ENCODE measurements at regions not wholly inside any gene's neighbourhood (a gene's known extent, or its start where the extent isn't known, plus 50 kb on each side); places are given as distances from the start of the nearest gene placed in this dataset.
"Not testable (repeated sequence)": the region's sequence is repeated elsewhere in the genome, so short reads cannot be mapped to it uniquely, and the experiment has no call there.

GRCh38 chr20:39751557-39752137 lies 789.5 kb downstream of the DHX35 start:
- DNase-seq (ENCODE audit: extremely low read depth in 1 of 2, low read depth in 1 of 2): no peak

GRCh38 chr20:39745380-39745779 lies 783.2 kb downstream of the DHX35 start:
- DNase-seq (ENCODE audit: extremely low read depth in 1 of 2, low read depth in 1 of 2): no peak

GRCh38 chr20:39738651-39739050 lies 776.5 kb downstream of the DHX35 start:
- DNase-seq (ENCODE audit: extremely low read depth in 1 of 2, low read depth in 1 of 2): no peak

GRCh38 chr20:39736434-39737327 lies 774.5 kb downstream of the DHX35 start:
- no peak for DNase-seq (ENCODE audit: extremely low read depth in 1 of 2, low read depth in 1 of 2)

GRCh38 chr20:39725513-39725912 lies 763.4 kb downstream of the DHX35 start:
- not testable (repeated sequence) for DNase-seq (ENCODE audit: extremely low read depth in 1 of 2, low read depth in 1 of 2)

GRCh38 chr20:39719293-39719692 lies 757.1 kb downstream of the DHX35 start:
- no peak for DNase-seq (ENCODE audit: extremely low read depth in 1 of 2, low read depth in 1 of 2)

- no peak for DNase-seq (ENCODE audit: extremely low read depth in 1 of 2, low read depth in 1 of 2)
These were observed 755.8 kb downstream of the DHX35 start for GRCh38 chr20:39717936-39718335.

GRCh38 chr20:39716796-39717341 lies 754.7 kb downstream of the DHX35 start:
- no peak for DNase-seq (ENCODE audit: extremely low read depth in 1 of 2, low read depth in 1 of 2)

GRCh38 chr20:39713076-39713840 lies 751.1 kb downstream of the DHX35 start:
- no peak for DNase-seq (ENCODE audit: extremely low read depth in 1 of 2, low read depth in 1 of 2)

- DNase-seq (ENCODE audit: extremely low read depth in 1 of 2, low read depth in 1 of 2): no peak
These were observed 744.1 kb downstream of the DHX35 start for GRCh38 chr20:39706184-39706663.

- DNase-seq (ENCODE audit: extremely low read depth in 1 of 2, low read depth in 1 of 2): no peak
These were observed 742.9 kb downstream of the DHX35 start for GRCh38 chr20:39705032-39705431.

GRCh38 chr20:39703357-39703756 lies 741.2 kb downstream of the DHX35 start:
- not testable (repeated sequence) for DNase-seq (ENCODE audit: extremely low read depth in 1 of 2, low read depth in 1 of 2)

- no peak for DNase-seq (ENCODE audit: extremely low read depth in 1 of 2, low read depth in 1 of 2)
These were observed 740.7 kb downstream of the DHX35 start for GRCh38 chr20:39702701-39703349.

- DNase-seq (ENCODE audit: extremely low read depth in 1 of 2, low read depth in 1 of 2): no peak
These were observed 738.4 kb downstream of the DHX35 start for GRCh38 chr20:39700528-39700927.

GRCh38 chr20:39699166-39699725 lies 737.1 kb downstream of the DHX35 start:
- no peak for DNase-seq (ENCODE audit: extremely low read depth in 1 of 2, low read depth in 1 of 2)

- DNase-seq (ENCODE audit: extremely low read depth in 1 of 2, low read depth in 1 of 2): no peak
These were observed 736.6 kb downstream of the DHX35 start for GRCh38 chr20:39698752-39699151.

GRCh38 chr20:39691151-39691862 lies 729.2 kb downstream of the DHX35 start:
- DNase-seq (ENCODE audit: extremely low read depth in 1 of 2, low read depth in 1 of 2): no peak

- DNase-seq (ENCODE audit: extremely low read depth in 1 of 2, low read depth in 1 of 2): no peak
These were observed 714.8 kb downstream of the DHX35 start for GRCh38 chr20:39676857-39677391.

GRCh38 chr20:39676241-39676640 lies 714.1 kb downstream of the DHX35 start:
- DNase-seq (ENCODE audit: extremely low read depth in 1 of 2, low read depth in 1 of 2): no peak

All from activated CD8-positive, alpha-beta memory T cell treated with anti-CD3 and anti-CD28 coated beads for 1 hour (primary cell).